Hepatocyte (in vitro differentiated cells): ENCODE measurements at regions not wholly inside any gene's neighbourhood (a gene's known extent, or its start where the extent isn't known, plus 50 kb on each side); places are given as distances from the start of the nearest gene placed in this dataset.

Experiments used
- DNase-seq: peaks from one replicate; pipeline ENCODE4 v3.0.0-alpha.2; 2016; ENCODE audit warnings: low spot score
- H2AFZ ChIP-seq: fragments of 200-600 bp; sonication (generic); 2 replicates; pipeline ENCODE4 v1.6.0; 2016; ENCODE audit warnings: antibody characterized with exemption, mild to moderate bottlenecking
- H3K27ac ChIP-seq: fragments of 200-600 bp; sonication (generic); 2 replicates; pipeline ENCODE4 v1.5.1; 2016; ENCODE audit warnings: mild to moderate bottlenecking
- H3K27me3 ChIP-seq: fragments of 200-600 bp; sonication (generic); 2 replicates; pipeline ENCODE4 v1.6.1; 2016
- H3K36me3 ChIP-seq: fragments of 200-600 bp; sonication (generic); replicated peaks from 2 replicates; pipeline ENCODE4 v1.5.1; 2016; ENCODE audit warnings: low read depth; ENCODE audit not compliant: insufficient read depth
- H3K4me1 ChIP-seq: fragments of 200-600 bp; sonication (generic); 2 replicates; pipeline ENCODE4 v1.5.1; 2016; ENCODE audit warnings: mild to moderate bottlenecking, moderate library complexity; ENCODE audit not compliant: insufficient read depth
- H3K4me2 ChIP-seq: fragments of 200-600 bp; sonication (generic); 2 replicates; pipeline ENCODE4 v1.6.0; 2016
- H3K4me3 ChIP-seq: fragments of 200-600 bp; sonication (generic); 2 replicates; pipeline ENCODE4 v1.5.1; 2016; ENCODE audit warnings: mild to moderate bottlenecking
- H3K79me2 ChIP-seq: fragments of 200-600 bp; sonication (generic); 2 replicates; pipeline ENCODE4 v1.6.0; 2017; ENCODE audit warnings: mild to moderate bottlenecking
- H3K9me2 ChIP-seq: fragments of 200-600 bp; sonication (generic); replicated peaks from 2 replicates; pipeline ENCODE4 v1.6.0; 2017; ENCODE audit warnings: mild to moderate bottlenecking; ENCODE audit not compliant: insufficient read depth
- H3K9me3 ChIP-seq: fragments of 200-600 bp; sonication (generic); 2 replicates; pipeline ENCODE4 v1.5.1; 2016; ENCODE audit warnings: low read depth, mild to moderate bottlenecking
- H4K20me1 ChIP-seq: fragments of 200-600 bp; sonication (generic); 2 replicates; pipeline ENCODE4 v1.6.0; 2016; ENCODE audit warnings: mild to moderate bottlenecking; ENCODE audit not compliant: insufficient read depth, poor library complexity, severe bottlenecking
- CTCF ChIP-seq: fragments of 200-600 bp; sonication (generic); IDR thresholded peaks from 2 replicates; pipeline ENCODE4 v1.5.1; 2016; ENCODE audit warnings: antibody characterized with exemption, mild to moderate bottlenecking; ENCODE audit not compliant: poor library complexity
- EZH2 ChIP-seq: fragments of 200-600 bp; sonication (generic); IDR thresholded peaks from 2 replicates; pipeline ENCODE4 v1.6.1; 2016; ENCODE audit warnings: antibody characterized with exemption, mild to moderate bottlenecking, borderline replicate concordance
- EZH2phosphoT487 ChIP-seq: fragments of 200-600 bp; sonication (generic); IDR thresholded peaks from one replicate; pipeline ENCODE4 v1.6.1; 2018; ENCODE audit warnings: antibody characterized with exemption, mild to moderate bottlenecking, low read depth, moderate library complexity; ENCODE audit not compliant: unreplicated experiment, severe bottlenecking
- WGBS: methylation state at CpG from one replicate; pipeline ENCODE4 v1.1.6; 2016; ENCODE audit warnings: low lambda C conversion rate; ENCODE audit errors: missing lambda C conversion rate; 5-methylcytosine and 5-hydroxymethylcytosine counted together

- peaks cover 5% of the 10 kb centered on the region for H3K4me1 ChIP-seq
- TF ChIP-seq CTCF (peak; percentile 84), EZH2phosphoT487 (no peak), EZH2 (no peak)
- 29% methylated on average over 3 of the region's 3 CpGs for WGBS
- no peaks in the 10 kb centered on the region for H3K79me2 ChIP-seq
- no peaks in the 10 kb centered on the region for H3K9me3 ChIP-seq
- H3K27me3 ChIP-seq: no peaks in the 10 kb centered on the region
- no peak overlapping the region for H3K4me3 ChIP-seq
- peak overlapping the region; percentile 63 for H3K4me2 ChIP-seq
- DNase-seq: peak; percentile 50
- H2AFZ ChIP-seq: no peak overlapping the region
- no peaks in the 10 kb centered on the region for H4K20me1 ChIP-seq
- H3K27ac ChIP-seq: no peak overlapping the region
- no peaks in the 10 kb centered on the region for H3K9me2 ChIP-seq
- no peaks in the 10 kb centered on the region for H3K36me3 ChIP-seq
These were observed 349.6 kb downstream of the KIF2B start for GRCh38 chr17:54172096-54172984.

- no peak overlapping the region for H3K4me2 ChIP-seq
- no peaks in the 10 kb centered on the region for H3K27me3 ChIP-seq
- H3K27ac ChIP-seq: no peak overlapping the region
- H4K20me1 ChIP-seq: no peaks in the 10 kb centered on the region
- no peak for DNase-seq
- no peaks in the 10 kb centered on the region for H3K79me2 ChIP-seq
- no peaks in the 10 kb centered on the region for H3K9me3 ChIP-seq
- no peak for TF ChIP-seq EZH2
- peaks cover 5% of the 10 kb centered on the region for H3K4me1 ChIP-seq
- no peak overlapping the region for H2AFZ ChIP-seq
- H3K36me3 ChIP-seq: no peaks in the 10 kb centered on the region
- H3K9me2 ChIP-seq: no peaks in the 10 kb centered on the region
- H3K4me3 ChIP-seq: no peak overlapping the region
These were observed 350.2 kb downstream of the KIF2B start for GRCh38 chr17:54172985-54173316.

- no peaks in the 10 kb centered on the region for H3K9me2 ChIP-seq
- H3K36me3 ChIP-seq: no peaks in the 10 kb centered on the region
- no peak overlapping the region for H3K27ac ChIP-seq
- H3K9me3 ChIP-seq: no peaks in the 10 kb centered on the region
- no peaks in the 10 kb centered on the region for H3K4me1 ChIP-seq
- no peaks in the 10 kb centered on the region for H3K79me2 ChIP-seq
- 83% methylated on average over 4 of the region's 4 CpGs for WGBS
- H4K20me1 ChIP-seq: no peaks in the 10 kb centered on the region
- H3K4me2 ChIP-seq: no peak overlapping the region
- no peak overlapping the region for H3K4me3 ChIP-seq
- no peak for DNase-seq
- TF ChIP-seq EZH2: no peak
- TF ChIP-seq EZH2phosphoT487: no peak
- TF ChIP-seq CTCF: no peak
- H2AFZ ChIP-seq: no peak overlapping the region
- no peaks in the 10 kb centered on the region for H3K27me3 ChIP-seq
These were observed 355.0 kb downstream of the KIF2B start for GRCh38 chr17:54177606-54178308.

GRCh38 chr17:54180950-54181349 is 358.2 kb downstream of the KIF2B start:
- Histone ChIP-seq H3K4me2 (no peak overlapping the region), H3K4me3 (no peak overlapping the region), H3K27ac (no peak overlapping the region), H2AFZ (no peak overlapping the region), H3K36me3 (no peaks in the 10 kb centered on the region), H3K9me2 (no peaks in the 10 kb centered on the region), H4K20me1 (no peaks in the 10 kb centered on the region), H3K4me1 (no peaks in the 10 kb centered on the region), H3K9me3 (no peaks in the 10 kb centered on the region), H3K27me3 (no peaks in the 10 kb centered on the region), H3K79me2 (no peaks in the 10 kb centered on the region)
- no peak for DNase-seq
- TF ChIP-seq EZH2 (no peak), CTCF (no peak), EZH2phosphoT487 (no peak)
- WGBS: 76% methylated on average over 4 of the region's 4 CpGs
